ENCODE measurements at regions not wholly inside any gene's neighbourhood (a gene's known extent, or its start where the extent isn't known, plus 50 kb on each side); places are given as distances from the start of the nearest gene placed in this dataset.

DNA sequence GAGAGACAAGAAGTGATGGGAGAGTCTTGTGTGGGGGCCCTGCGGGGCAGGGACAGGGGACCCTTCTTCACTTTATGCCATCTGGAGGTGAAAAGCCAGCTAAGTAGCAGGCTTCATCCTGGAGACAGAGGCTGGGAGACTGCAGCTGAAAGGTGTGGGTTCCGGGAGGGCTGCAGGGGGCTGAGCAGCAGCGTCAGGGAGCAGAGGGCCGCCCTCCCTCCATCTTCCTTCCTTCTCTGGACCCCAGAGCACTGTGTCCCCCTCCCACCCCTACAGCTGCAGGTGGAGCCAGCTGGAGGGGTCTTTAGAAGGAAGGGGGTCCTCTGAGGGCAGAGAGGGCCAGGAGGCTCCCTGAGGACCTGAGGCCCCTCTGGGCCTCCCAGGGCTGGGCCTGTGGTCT, 96.6 kb downstream of the WTIP start:
- TF ChIP-seq POLR2A (IDR thresholded peaks at IDR 0.05): no peak
- TF ChIP-seq, protein P1, sequence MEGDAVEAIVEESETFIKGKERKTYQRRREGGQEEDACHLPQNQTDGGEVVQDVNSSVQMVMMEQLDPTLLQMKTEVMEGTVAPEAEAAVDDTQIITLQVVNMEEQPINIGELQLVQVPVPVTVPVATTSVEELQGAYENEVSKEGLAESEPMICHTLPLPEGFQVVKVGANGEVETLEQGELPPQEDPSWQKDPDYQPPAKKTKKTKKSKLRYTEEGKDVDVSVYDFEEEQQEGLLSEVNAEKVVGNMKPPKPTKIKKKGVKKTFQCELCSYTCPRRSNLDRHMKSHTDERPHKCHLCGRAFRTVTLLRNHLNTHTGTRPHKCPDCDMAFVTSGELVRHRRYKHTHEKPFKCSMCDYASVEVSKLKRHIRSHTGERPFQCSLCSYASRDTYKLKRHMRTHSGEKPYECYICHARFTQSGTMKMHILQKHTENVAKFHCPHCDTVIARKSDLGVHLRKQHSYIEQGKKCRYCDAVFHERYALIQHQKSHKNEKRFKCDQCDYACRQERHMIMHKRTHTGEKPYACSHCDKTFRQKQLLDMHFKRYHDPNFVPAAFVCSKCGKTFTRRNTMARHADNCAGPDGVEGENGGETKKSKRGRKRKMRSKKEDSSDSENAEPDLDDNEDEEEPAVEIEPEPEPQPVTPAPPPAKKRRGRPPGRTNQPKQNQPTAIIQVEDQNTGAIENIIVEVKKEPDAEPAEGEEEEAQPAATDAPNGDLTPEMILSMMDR (IDR thresholded peaks at IDR 0.05): no peak
- intact Hi-C loops (cut with DNase I; ENCODE audit: low total_unique reads): no loop called here
- DNase-seq (ENCODE audit: low spot score in 2 of 2): peak in 1 of 2 donors; percentile 72
- WGBS, 2 donors: 73 to 77% methylated on average over 4 of the region's 4 CpGs
- H3K4me3 ChIP-seq (ENCODE audit: low read depth, poor library complexity, severe bottlenecking): no peak overlapping the region

DNA sequence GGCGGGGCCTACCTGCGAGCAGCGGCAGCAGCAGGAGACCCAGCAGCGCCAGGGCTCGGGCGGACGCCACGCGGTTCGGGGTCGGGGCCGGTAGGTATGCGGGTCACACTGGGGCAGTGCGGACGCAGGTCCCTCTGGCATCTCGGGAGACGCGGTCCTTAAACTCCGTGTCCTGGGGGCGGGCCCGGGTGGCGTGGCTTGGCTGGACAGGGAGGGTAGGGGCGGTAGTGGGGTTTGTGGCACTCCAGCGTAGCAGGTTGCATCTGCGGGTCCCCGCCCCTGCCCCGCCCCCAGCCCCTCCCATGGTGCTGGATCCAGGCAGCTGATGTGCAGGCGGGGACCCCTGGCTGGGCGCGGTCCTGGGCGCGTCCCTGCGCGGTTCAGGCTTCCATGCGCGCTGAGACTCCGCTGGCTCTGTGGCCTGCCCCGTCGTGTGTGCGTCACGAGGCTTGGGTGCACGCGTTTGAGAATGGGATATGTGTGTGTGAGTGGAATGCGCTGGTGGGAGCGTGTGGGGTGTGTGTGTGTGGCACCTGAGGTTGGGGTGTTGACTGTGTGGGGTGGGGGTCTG, 96.1 kb downstream of the WTIP start:
- peak in 1 of 2 donors; percentile 76 for DNase-seq (ENCODE audit: low spot score in 2 of 2)
- 5 to 9% methylated on average over 31 to 38 of the region's 45 CpGs for WGBS, 2 donors
- TF ChIP-seq, protein P1 (IDR thresholded peaks at IDR 0.05): no peak
- no peak for TF ChIP-seq POLR2A (IDR thresholded peaks at IDR 0.05)
- H3K4me3 ChIP-seq (ENCODE audit: low read depth, poor library complexity, severe bottlenecking): no peak overlapping the region
- intact Hi-C loops (cut with DNase I; ENCODE audit: low total_unique reads): no loop called here

DNA sequence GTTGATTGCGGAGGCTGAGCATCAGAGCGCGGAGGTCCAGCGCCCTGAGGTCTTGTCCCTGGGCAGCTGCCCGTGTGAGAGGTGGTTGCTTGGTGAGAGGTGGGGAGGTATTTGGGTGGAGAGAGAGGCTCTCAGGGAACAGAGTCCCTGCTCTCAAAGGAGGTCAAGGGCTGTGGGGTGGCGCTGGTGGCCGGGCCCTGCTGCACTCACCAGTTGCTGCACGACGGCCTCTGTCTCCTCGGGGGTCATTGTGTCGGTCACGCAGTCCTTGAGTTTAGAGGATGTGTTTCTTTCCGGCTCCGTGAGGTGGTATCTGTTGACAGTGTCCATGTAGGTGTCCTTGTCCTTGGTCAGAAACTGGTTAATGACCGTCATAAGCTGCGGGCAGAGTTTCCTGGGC, 95.5 kb downstream of the WTIP start:
- no peak for DNase-seq (ENCODE audit: low spot score in 2 of 2)
- 62 to 76% methylated on average over 16 of the region's 16 CpGs for WGBS, 2 donors
- TF ChIP-seq, protein P1 (IDR thresholded peaks at IDR 0.05): no peak
- TF ChIP-seq POLR2A (IDR thresholded peaks at IDR 0.05): no peak
- intact Hi-C loops (cut with DNase I; ENCODE audit: low total_unique reads): no loop called here
- no peak overlapping the region for H3K4me3 ChIP-seq (ENCODE audit: low read depth, poor library complexity, severe bottlenecking)

DNA sequence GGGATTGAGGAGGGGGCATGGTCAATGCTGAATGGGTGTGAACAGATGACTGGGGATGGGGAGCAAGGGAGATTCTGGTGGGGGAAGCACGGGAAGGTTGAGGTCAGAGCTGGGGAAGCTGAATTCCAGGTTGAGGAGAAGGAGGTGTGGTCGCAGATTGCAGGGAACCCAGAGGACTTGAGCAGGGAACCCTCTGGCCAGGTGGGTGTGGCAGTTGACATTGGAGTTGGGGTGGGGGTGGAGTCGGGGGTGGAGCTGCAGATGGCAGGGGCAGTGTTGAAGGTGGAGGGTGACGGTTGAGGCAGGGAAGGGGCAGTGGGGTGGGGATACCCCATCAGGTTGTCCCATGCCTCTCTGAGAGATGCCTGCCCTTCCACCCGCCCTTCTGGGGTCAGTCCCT, 94.7 kb downstream of the WTIP start:
- WGBS, 2 donors: 93 to 95% methylated on average over 5 of the region's 5 CpGs
- intact Hi-C loops (cut with DNase I; ENCODE audit: low total_unique reads): no loop called here
- TF ChIP-seq, protein P1 (IDR thresholded peaks at IDR 0.05): no peak
- TF ChIP-seq POLR2A (IDR thresholded peaks at IDR 0.05): no peak
- no peak overlapping the region for H3K4me3 ChIP-seq (ENCODE audit: low read depth, poor library complexity, severe bottlenecking)
- peak in 1 of 2 donors; percentile 69 for DNase-seq (ENCODE audit: low spot score in 2 of 2)

DNA sequence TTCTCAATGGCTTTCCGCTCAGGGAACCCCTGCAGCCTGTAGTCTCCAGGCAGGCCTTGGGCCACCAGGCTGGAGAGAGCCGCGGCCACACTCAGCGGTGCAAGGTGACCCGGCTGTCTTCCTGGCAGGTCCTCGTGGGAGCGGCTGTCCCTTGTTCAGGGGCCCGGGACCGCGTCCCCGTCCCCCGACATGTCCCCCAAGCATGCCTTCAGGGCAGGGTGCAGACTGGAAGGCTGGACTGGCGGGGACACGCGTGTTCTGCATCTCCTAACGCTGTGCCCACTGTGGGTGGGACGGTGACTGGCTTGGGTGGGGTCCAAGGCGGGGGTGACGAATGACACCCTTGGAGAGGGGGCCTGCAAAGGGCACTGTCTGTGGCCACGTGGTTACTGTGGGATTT, 93.6 kb downstream of the WTIP start:
- intact Hi-C loops (cut with DNase I; ENCODE audit: low total_unique reads): no loop called here
- DNase-seq (ENCODE audit: low spot score in 2 of 2): peak in 1 of 2 donors; percentile 70
- 89 to 93% methylated on average over 14 to 19 of the region's 20 CpGs for WGBS, 2 donors
- H3K4me3 ChIP-seq (ENCODE audit: low read depth, poor library complexity, severe bottlenecking): no peak overlapping the region
- TF ChIP-seq, protein P1 (IDR thresholded peaks at IDR 0.05): no peak
- no peak for TF ChIP-seq POLR2A (IDR thresholded peaks at IDR 0.05)

DNA sequence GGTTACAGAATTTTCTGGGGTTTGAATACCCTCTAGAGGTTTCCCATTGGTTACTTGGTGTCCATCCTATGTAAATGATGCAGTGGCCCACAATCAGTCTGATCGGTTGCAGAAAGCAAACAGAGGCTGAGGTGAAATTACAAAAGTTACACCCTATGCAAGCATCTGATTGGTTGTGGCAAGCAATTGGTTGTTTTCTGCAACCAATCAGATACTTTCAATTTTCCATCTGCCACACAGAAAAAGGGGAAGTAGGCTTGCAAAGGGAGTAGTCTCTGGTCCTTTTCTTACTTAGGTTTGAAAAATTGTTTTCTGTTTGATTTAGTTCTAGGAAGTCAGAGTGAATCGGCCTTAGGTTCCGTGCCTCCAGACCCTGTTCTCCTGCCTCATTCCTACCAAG, 93.1 kb downstream of the WTIP start:
- no peak for DNase-seq (ENCODE audit: low spot score in 2 of 2)
- no peak overlapping the region for H3K4me3 ChIP-seq (ENCODE audit: low read depth, poor library complexity, severe bottlenecking)
- intact Hi-C loops (cut with DNase I; ENCODE audit: low total_unique reads): no loop called here
- WGBS, 2 donors: 84% methylated on average over 3 of the region's 3 CpGs
- TF ChIP-seq, protein P1 (IDR thresholded peaks at IDR 0.05): no peak
- TF ChIP-seq POLR2A (IDR thresholded peaks at IDR 0.05): no peak

All from lower leg skin (tissue), 4 donors.